HFF-Myc (cell line): ENCODE measurements at regions not wholly inside any gene's neighbourhood (a gene's known extent, or its start where the extent isn't known, plus 50 kb on each side); places are given as distances from the start of the nearest gene placed in this dataset.

ENCODE experiments used
- DNase-seq: peaks from one replicate; pipeline ENCODE4 v3.0.0-alpha.2; 2011; ENCODE audit warnings: low read depth; ENCODE audit errors: extremely low read depth
- H3K4me3 ChIP-seq: replicated peaks from 2 replicates; pipeline ENCODE4 v1.5.1; 2011; ENCODE audit warnings: low read depth, mild to moderate bottlenecking, control low read depth, low read length
- CTCF ChIP-seq: IDR thresholded peaks from 2 replicates; pipeline ENCODE4 v1.5.1; 2012; ENCODE audit warnings: mild to moderate bottlenecking, low read depth, low read length, control low read depth; ENCODE audit errors: missing control alignments

DNA sequence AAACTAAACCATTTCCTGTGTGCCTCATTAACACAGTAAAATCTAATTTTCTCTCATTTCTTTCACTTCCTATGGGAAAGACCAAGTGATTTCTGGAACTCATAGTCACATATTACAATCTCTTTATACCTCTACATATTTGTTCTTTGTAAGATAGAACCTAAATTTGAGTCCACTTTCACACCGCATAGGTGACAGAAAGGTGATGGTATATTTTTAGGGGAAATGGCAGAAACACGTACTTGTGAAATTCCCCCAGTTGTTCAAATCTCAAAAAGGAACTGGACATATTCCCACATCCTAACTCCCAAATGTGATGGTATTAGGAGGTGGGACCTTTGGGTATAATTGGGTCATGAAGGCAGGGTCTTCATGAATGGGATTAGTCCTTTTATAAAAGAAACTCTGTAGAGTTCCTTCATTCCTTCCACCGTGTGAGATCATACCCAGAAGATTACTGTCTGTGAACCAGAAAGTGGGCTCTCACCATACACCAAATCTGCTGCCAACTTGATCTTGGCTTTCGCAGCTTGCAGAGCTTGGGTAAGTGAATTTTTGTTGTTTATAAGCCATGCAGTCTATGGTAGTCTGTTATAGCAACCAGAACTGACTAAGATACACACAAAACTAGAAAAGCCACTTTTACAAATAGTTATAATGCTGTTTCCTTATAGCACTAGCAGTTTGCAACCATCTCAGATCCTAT, 542.1 kb downstream of the DSC3 start:
- no peak overlapping the region for H3K4me3 ChIP-seq
- no peak for TF ChIP-seq CTCF
- DNase-seq = no peak

DNA sequence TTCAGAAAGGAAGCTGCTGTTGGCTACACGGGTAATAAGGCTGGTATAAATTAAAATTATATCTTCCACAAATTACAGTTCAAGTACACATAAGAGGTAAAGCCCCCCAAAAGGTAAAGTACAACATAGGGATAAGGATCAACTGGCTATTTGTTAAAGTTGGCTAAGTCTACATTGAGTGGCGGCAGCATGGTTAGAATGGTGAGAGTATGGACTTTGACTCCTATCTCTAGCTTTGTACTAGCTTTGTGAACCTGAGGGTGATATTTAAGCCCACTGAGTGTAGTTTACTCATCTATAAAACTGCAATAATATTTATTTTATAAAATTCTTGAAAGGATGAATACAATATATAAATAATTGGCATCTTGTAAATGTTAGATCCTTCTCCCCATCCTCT, 542.8 kb downstream of the DSC3 start:
- DNase-seq = no peak
- TF ChIP-seq CTCF = no peak
- H3K4me3 ChIP-seq = no peak overlapping the region

DNA sequence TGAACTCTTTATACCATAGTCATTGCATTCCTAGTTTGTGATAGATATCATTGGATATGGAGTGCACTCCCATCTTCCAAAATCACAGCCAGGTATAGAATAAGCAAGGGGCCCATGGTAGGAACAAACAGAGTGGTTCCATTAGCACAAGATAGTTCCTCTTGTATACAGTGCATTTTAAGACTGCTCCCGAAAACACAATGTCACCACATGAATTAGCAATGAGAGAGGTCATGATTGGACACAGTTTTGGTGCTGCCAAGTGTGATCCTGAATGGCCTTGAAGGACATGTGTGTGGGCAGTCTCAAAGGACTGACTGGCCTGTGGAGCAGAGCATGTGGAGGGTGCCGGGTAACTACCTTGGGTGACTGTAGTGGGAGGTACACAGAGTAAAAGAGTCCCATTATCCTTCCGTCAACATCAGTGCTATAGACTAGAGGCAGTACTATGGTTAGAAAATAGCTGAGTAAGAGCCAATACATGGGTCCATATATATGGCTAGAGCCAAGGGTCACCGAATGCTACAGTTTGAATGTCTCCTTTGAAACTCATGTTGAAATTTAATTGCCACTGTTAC, 549.9 kb downstream of the DSC3 start:
- no peak for TF ChIP-seq CTCF
- no peak for DNase-seq
- H3K4me3 ChIP-seq = no peak overlapping the region

DNA sequence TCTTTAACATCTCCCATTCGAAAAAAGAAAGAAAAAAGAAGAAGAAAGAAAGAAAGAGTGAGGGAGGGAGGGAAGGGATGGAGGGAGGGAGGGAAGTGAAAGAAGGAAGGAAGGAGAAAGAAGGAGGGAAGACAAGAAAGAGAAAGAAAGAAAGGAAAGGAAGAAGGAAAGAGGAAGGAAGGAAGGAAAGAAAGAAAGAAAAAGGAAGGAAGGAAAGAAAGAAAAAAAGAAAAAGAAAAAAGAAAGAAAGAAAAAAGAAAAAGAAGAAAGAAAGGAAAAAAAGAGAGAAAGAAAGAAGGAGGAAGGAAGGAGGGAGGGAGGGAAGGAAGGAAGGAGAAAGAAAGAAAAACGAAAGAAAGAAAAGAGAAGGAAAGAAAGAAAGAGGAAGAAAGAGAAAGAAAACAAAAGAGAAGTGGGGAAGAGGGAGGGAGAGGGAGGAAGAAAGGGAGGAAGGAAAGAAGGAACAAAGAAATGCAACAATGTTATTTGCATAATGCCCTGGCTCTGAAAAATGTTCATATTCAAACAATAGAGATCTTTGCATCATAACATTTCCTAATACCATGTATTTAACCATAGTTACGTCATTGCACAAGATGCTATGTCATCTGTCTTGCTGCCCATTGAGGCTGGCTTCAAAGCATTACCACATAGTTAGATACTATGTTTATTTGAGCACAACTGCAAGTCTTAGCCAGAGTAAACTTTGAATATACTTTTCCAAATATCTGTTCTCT, 550.6 kb downstream of the DSC3 start:
- DNase-seq = no peak
- H3K4me3 ChIP-seq = no peak overlapping the region
- no peak for TF ChIP-seq CTCF

GRCh38 chr18:30489890-30490643, 552.5 kb downstream of the DSC3 start:
- no peak for DNase-seq
- no peak for TF ChIP-seq CTCF
- H3K4me3 ChIP-seq = no peak overlapping the region

- no peak overlapping the region for H3K4me3 ChIP-seq
- DNase-seq = no peak
- no peak for TF ChIP-seq CTCF
These were observed 554.6 kb downstream of the DSC3 start for GRCh38 chr18:30487962-30488361.
